Gastroesophageal sphincter (tissue), 3 donors: ENCODE measurements at regions not wholly inside any gene's neighbourhood (a gene's known extent, or its start where the extent isn't known, plus 50 kb on each side); places are given as distances from the start of the nearest gene placed in this dataset.

Experiments used
- POLR2A ChIP-seq, 2 donors: fragments of 450-650 bp; IDR thresholded peaks; one replicate each; pipeline ENCODE4 v1.6.1; 2017; ENCODE audit warnings: antibody characterized with exemption in 2 of 2, mild to moderate bottlenecking in 2 of 2, moderate library complexity in 1 of 2
- POLR2AphosphoS5 ChIP-seq: sonication (generic); formaldehyde crosslinking; IDR thresholded peaks from one replicate; pipeline ENCODE4 v1.6.1; 2017; ENCODE audit warnings: antibody characterized with exemption
- TF ChIP-seq, protein P1 (sequence below), 4 experiments: fragments of 200-600 bp in 2 of 4; fragments of 450-650 bp in 2 of 4; sonication (generic) in 1 of 4; IDR thresholded peaks; one replicate each; pipeline ENCODE4 v1.5.1; 2017 to 2019; ENCODE audit warnings: antibody characterized with exemption in 4 of 4, mild to moderate bottlenecking in 2 of 4, moderate library complexity in 2 of 4

DNA sequence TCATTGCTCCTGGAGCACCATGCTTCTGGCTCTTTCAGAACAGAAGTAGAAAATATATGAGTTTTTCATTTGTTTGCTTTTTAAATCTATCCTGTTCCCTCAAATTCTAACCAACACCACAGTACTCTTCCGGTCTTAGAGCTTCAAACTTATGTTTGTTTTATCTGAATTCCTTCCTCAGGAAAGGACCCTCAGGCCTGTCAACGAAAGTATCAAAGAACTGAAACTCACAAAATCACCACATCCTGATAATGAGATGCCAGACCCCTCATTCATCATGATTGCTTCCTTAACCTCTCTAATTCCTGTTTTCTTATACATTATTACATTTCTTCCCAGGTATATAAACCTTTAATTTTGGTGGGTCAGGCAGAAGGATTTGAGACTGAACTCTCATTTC, 135.2 kb downstream of the BMS1 start:
- TF ChIP-seq, protein P1, sequence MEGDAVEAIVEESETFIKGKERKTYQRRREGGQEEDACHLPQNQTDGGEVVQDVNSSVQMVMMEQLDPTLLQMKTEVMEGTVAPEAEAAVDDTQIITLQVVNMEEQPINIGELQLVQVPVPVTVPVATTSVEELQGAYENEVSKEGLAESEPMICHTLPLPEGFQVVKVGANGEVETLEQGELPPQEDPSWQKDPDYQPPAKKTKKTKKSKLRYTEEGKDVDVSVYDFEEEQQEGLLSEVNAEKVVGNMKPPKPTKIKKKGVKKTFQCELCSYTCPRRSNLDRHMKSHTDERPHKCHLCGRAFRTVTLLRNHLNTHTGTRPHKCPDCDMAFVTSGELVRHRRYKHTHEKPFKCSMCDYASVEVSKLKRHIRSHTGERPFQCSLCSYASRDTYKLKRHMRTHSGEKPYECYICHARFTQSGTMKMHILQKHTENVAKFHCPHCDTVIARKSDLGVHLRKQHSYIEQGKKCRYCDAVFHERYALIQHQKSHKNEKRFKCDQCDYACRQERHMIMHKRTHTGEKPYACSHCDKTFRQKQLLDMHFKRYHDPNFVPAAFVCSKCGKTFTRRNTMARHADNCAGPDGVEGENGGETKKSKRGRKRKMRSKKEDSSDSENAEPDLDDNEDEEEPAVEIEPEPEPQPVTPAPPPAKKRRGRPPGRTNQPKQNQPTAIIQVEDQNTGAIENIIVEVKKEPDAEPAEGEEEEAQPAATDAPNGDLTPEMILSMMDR (IDR thresholded peaks at IDR 0.05), result no peak
- no peak for TF ChIP-seq POLR2AphosphoS5
- no peak for TF ChIP-seq POLR2A (IDR thresholded peaks at IDR 0.05)
